ENCODE measurements at regions not wholly inside any gene's neighbourhood (a gene's known extent, or its start where the extent isn't known, plus 50 kb on each side); places are given as distances from the start of the nearest gene placed in this dataset.

- DNase-seq = no peak
- no peak for TF ChIP-seq GATA1 (IDR thresholded peaks at IDR 0.05; ENCODE audit: low read depth, low read length)
- TF ChIP-seq POLR2A (IDR thresholded peaks at IDR 0.05; ENCODE audit: low read length) = no peak
Observed at GRCh38 chr1:87841332-87841731, 512.7 kb downstream of the LMO4 start.

- TF ChIP-seq GATA1 (IDR thresholded peaks at IDR 0.05; ENCODE audit: low read depth, low read length) (no peak), POLR2A (IDR thresholded peaks at IDR 0.05; ENCODE audit: low read length) (no peak)
- DNase-seq = no peak
Observed at GRCh38 chr1:87842156-87842555, 513.5 kb downstream of the LMO4 start.

GRCh38 chr1:87844251-87844650, 515.6 kb downstream of the LMO4 start:
- no peak for DNase-seq
- TF ChIP-seq GATA1 (IDR thresholded peaks at IDR 0.05; ENCODE audit: low read depth, low read length) (no peak), POLR2A (IDR thresholded peaks at IDR 0.05; ENCODE audit: low read length) (no peak)

GRCh38 chr1:87851490-87851889, 522.8 kb downstream of the LMO4 start:
- TF ChIP-seq POLR2A (IDR thresholded peaks at IDR 0.05; ENCODE audit: low read length) = no peak
- TF ChIP-seq GATA1 (IDR thresholded peaks at IDR 0.05; ENCODE audit: low read depth, low read length) = no peak
- no peak for DNase-seq

GRCh38 chr1:87852410-87853161, 523.9 kb downstream of the LMO4 start:
- DNase-seq = no peak
- TF ChIP-seq GATA1 (IDR thresholded peaks at IDR 0.05; ENCODE audit: low read depth, low read length) = no peak
- TF ChIP-seq POLR2A (IDR thresholded peaks at IDR 0.05; ENCODE audit: low read length) = no peak

- DNase-seq = peak in 1 of 2 experiments; percentile 1
- TF ChIP-seq POLR2A (IDR thresholded peaks at IDR 0.05; ENCODE audit: low read length) (no peak), GATA1 (IDR thresholded peaks at IDR 0.05; ENCODE audit: low read depth, low read length) (no peak)
Observed at GRCh38 chr1:87853576-87854351, 525.1 kb downstream of the LMO4 start.

GRCh38 chr1:87863317-87863716, 534.6 kb downstream of the LMO4 start:
- no peak for TF ChIP-seq POLR2A (IDR thresholded peaks at IDR 0.05; ENCODE audit: low read length)
- no peak for TF ChIP-seq GATA1 (IDR thresholded peaks at IDR 0.05; ENCODE audit: low read depth, low read length)
- no peak for DNase-seq

- DNase-seq = no peak
- no peak for TF ChIP-seq POLR2A (IDR thresholded peaks at IDR 0.05; ENCODE audit: low read length)
- no peak for TF ChIP-seq GATA1 (IDR thresholded peaks at IDR 0.05; ENCODE audit: low read depth, low read length)
Observed at GRCh38 chr1:87864676-87865075, 536.0 kb downstream of the LMO4 start.

GRCh38 chr1:87866416-87866815, 537.7 kb downstream of the LMO4 start:
- TF ChIP-seq POLR2A (IDR thresholded peaks at IDR 0.05; ENCODE audit: low read length) (no peak), GATA1 (IDR thresholded peaks at IDR 0.05; ENCODE audit: low read depth, low read length) (no peak)
- no peak for DNase-seq

- no peak for DNase-seq
- no peak for TF ChIP-seq POLR2A (IDR thresholded peaks at IDR 0.05; ENCODE audit: low read length)
- TF ChIP-seq GATA1 (IDR thresholded peaks at IDR 0.05; ENCODE audit: low read depth, low read length) = no peak
Observed at GRCh38 chr1:87867626-87868025, 538.9 kb downstream of the LMO4 start.

- TF ChIP-seq GATA1 (IDR thresholded peaks at IDR 0.05; ENCODE audit: low read depth, low read length) (no peak), POLR2A (IDR thresholded peaks at IDR 0.05; ENCODE audit: low read length) (no peak)
- DNase-seq = no peak
Observed at GRCh38 chr1:87869567-87869966, 540.9 kb downstream of the LMO4 start.

GRCh38 chr1:87872189-87872588, 543.5 kb downstream of the LMO4 start:
- TF ChIP-seq POLR2A (IDR thresholded peaks at IDR 0.05; ENCODE audit: low read length) = no peak
- TF ChIP-seq GATA1 (IDR thresholded peaks at IDR 0.05; ENCODE audit: low read depth, low read length) = no peak
- DNase-seq = no peak

- no peak for DNase-seq
- TF ChIP-seq POLR2A (IDR thresholded peaks at IDR 0.05; ENCODE audit: low read length) (no peak), GATA1 (IDR thresholded peaks at IDR 0.05; ENCODE audit: low read depth, low read length) (no peak)
Observed at GRCh38 chr1:87872692-87873091, 544.0 kb downstream of the LMO4 start.

GRCh38 chr1:87878873-87879272, 550.2 kb downstream of the LMO4 start:
- no peak for DNase-seq
- TF ChIP-seq GATA1 (IDR thresholded peaks at IDR 0.05; ENCODE audit: low read depth, low read length) (no peak), POLR2A (IDR thresholded peaks at IDR 0.05; ENCODE audit: low read length) (no peak)

Data from erythroblast (primary cell).